ENCODE measurements at regions not wholly inside any gene's neighbourhood (a gene's known extent, or its start where the extent isn't known, plus 50 kb on each side); places are given as distances from the start of the nearest gene placed in this dataset.
"Not testable (repeated sequence)": the region's sequence is repeated elsewhere in the genome, so short reads cannot be mapped to it uniquely, and the experiment has no call there.

DNA sequence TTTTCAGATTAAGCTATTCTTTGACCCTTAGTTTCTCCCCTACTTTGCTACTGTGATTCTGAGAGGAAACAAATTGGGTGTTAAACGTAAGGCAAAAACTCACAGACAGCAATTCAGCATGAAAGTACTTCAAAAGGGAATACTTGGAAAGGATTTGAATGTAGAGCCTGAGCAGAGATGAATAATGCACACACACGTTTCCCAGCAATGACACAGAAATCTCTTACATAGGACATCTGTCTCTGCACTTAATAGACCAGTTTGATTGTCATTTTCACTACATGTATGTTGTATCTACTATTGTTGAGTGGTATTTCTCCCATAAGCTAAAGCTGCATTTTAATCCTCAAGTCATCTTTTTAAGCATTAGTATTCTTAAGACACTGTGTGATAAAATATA lies 166.1 kb upstream of the TEX13C start:
- CTCF ChIA-PET = no interaction called here
- ATAC-seq = no peak
- Mint-ChIP-seq H3K9me3 (ENCODE audit: low read depth) (no peaks in the 10 kb centered on the region), H3K27ac (no peak overlapping the region), H3K36me3 (no peaks in the 10 kb centered on the region), H3K4me1 (no peaks in the 10 kb centered on the region), H3K4me3 (no peak overlapping the region), H3K27me3 (no peaks in the 10 kb centered on the region)
- DNase-seq = no peak

DNA sequence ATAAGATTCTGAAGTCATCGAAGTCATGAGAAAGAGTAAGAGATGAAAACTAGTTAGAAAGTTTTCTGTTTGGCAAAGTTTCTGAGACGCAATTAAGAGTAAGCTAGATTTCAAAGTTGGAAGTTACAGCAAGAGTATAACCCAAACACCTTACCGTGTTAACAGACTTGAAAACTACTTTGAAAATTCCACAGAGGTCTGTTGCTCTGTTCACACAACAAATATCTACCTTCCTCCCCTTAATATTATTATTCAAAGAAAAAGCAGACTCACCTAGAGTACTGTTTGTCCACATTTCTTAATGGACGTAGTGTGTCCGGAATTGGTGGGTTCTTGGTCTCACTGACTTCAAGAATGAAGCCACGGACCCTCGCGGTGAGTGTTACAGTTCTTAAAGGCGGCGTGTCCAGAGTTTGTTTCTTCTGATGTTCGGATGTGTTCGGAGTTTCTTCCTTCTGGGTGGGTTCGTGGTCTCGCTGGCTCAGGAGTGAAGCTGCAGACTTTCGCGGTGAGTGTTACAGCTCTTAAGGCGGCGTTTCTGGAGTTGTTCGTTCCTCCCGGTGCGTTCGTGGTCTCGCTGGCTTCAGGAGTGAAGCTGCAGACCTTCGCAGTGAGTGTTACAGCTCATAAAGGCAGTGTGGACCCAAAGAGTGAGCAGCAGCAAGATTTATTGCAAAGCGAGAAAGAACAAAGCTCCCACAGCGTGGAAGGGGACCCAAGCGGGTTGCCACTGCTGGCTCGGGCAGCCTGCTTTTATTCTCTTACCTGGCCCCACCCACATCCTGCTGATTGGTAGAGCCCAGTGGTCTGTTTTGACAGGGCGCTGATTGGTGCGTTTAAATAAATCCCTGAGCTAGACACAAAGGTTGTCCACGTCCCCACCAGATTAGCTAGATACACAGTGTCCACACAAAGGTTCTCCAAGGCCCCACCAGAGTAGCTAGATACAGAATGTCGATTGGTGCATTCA lies 165.1 kb upstream of the TEX13C start:
- CTCF ChIA-PET; H3K4me1 Mint-ChIP-seq; ATAC-seq; H3K27me3 Mint-ChIP-seq; H3K36me3 Mint-ChIP-seq; H3K27ac Mint-ChIP-seq; H3K4me3 Mint-ChIP-seq; H3K9me3 Mint-ChIP-seq (ENCODE audit: low read depth); DNase-seq: not testable (repeated sequence)

DNA sequence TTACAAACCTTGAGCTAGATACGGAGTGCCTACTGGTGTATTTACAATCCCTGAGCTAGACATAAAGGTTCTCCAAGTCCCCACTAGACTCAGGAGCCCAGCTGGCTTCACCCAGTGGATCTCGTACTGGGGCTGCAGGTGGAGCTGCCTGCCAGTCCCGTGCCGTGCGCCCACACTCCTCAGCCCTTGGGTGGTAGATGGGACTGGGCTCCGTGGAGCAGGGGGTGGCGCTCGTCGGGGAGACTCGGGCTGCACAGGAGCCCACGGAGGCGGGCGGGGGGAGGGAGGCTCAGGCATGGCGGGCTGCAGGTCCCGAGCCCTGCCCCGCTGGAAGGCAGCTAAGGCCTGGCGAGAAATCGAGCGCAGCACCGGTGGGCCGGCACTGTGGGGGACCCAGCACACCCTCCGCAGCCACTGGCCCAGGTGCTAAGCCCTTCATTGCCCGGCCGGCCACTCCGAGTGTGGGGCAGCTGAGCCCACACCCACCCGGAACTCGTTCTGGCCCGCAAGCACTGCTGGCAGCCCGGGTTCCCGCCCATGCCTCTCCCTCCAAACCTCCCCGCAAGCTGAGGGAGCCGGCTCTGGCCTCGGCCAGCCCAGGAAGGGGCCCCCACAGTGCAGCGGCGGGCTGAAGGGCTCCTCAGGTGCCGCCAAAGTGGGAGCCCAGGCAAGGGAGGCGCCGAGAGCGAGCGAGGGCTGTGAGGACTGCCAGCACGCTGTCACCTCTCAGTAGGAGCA lies 164.2 kb upstream of the TEX13C start:
- H3K27me3 Mint-ChIP-seq; H3K36me3 Mint-ChIP-seq; H3K4me3 Mint-ChIP-seq; DNase-seq; H3K27ac Mint-ChIP-seq; H3K9me3 Mint-ChIP-seq (ENCODE audit: low read depth); CTCF ChIA-PET; H3K4me1 Mint-ChIP-seq; ATAC-seq: not testable (repeated sequence)

DNA sequence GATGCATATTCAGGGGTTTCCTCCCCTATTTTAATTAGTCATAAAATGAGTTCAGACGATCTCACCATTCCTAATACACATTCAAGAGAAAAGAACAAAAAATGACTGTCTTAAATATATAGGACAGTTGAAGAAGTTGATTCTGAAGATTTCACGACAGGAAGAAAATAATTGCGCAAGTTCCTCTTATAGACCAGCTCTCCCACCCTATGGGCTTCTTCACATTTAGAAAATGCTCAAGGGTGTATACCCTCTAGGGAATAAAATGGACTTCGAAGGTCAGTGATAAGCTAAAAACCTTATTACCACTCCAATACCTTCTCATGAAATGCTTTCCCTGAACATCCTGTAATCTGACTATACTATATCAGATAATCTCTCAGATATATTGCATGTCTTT lies 149.2 kb upstream of the TEX13C start:
- no peak for ATAC-seq
- Mint-ChIP-seq H3K4me1 (no peaks in the 10 kb centered on the region), H3K27me3 (no peaks in the 10 kb centered on the region), H3K4me3 (no peak overlapping the region), H3K36me3 (no peaks in the 10 kb centered on the region), H3K27ac (no peak overlapping the region), H3K9me3 (ENCODE audit: low read depth) (no peaks in the 10 kb centered on the region)
- no peak for DNase-seq
- CTCF ChIA-PET = no interaction called here

DNA sequence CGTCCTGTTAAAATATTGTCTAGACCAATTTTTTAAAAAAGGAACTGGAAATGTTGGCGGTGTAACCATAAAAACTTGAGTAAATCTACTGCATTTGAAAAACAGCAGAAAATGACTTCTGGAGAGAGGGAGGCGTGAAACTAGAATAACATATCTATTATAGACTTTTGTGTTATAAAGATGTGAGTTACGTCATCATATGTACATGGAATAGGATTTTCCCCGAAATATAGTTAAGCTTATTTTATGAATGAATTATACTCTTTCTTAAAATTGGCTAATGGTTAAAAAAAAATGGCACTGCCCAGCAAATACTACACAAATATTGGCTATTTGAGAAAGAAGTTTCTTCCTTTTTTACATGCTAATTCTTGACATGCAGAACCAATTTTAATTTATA lies 147.1 kb upstream of the TEX13C start:
- no peaks in the 10 kb centered on the region for H3K9me3 Mint-ChIP-seq (ENCODE audit: low read depth)
- no peaks in the 10 kb centered on the region for H3K4me1 Mint-ChIP-seq
- CTCF ChIA-PET = no interaction called here
- no peak for DNase-seq
- no peak overlapping the region for H3K27ac Mint-ChIP-seq
- no peak overlapping the region for H3K4me3 Mint-ChIP-seq
- no peaks in the 10 kb centered on the region for H3K27me3 Mint-ChIP-seq
- no peak for ATAC-seq
- no peaks in the 10 kb centered on the region for H3K36me3 Mint-ChIP-seq

DNA sequence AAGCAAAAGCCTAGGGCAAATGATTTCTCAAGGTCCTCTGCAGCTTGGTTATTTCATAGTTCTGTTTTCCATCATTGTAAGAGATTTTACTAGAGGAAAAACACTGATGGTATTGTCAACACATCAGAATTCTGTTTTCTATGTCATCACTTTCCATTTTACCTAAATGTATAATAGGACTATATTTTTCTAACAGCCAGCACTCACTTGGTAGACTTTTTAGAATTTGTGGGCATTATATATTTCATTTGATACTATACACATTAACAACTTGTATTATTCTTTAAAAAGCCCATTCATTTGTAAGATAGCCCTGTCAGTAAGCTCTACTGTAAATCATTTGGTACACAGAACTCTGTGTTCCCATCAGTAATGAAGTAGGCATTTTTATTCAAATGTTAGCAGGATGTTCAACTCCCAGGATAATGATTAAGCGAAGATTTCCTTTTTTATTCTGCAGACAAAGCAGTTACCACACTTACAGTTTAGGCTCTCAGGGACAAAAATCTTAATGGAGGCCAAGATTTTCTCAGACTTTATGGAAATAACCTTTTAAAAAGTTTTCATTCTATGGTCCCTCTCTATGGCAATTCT lies 143.6 kb upstream of the TEX13C start:
- Mint-ChIP-seq H3K9me3 (ENCODE audit: low read depth) (no peaks in the 10 kb centered on the region), H3K27me3 (no peaks in the 10 kb centered on the region), H3K4me3 (no peak overlapping the region), H3K4me1 (no peaks in the 10 kb centered on the region), H3K27ac (no peak overlapping the region), H3K36me3 (no peaks in the 10 kb centered on the region)
- CTCF ChIA-PET = no interaction called here
- ATAC-seq (no peak), DNase-seq (no peak)

DNA sequence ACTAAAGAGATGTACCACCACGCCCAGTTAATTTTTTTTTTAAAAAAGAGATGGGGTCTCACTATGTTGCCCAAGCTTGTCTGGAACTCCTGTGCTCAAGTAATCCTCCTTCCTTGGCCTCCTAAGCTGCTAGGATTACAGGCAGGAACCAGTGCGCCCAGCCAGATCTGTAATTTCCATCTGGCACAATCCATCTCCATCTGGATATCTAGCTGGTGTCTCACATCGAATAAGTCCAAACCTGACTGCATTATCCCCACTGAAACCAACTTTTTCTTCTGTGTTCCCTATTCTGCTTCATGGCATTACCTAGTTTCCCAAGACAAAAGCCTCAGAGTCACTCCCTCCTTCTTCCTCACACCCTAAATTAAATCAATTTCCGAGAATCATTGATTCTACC lies 125.8 kb upstream of the TEX13C start:
- Mint-ChIP-seq H3K27ac (no peak overlapping the region), H3K27me3 (peaks cover 10% of the 10 kb centered on the region), H3K4me1 (no peaks in the 10 kb centered on the region), H3K36me3 (no peaks in the 10 kb centered on the region), H3K9me3 (ENCODE audit: low read depth) (no peaks in the 10 kb centered on the region), H3K4me3 (no peak overlapping the region)
- CTCF ChIA-PET = no interaction called here
- no peak for DNase-seq
- no peak for ATAC-seq

DNA sequence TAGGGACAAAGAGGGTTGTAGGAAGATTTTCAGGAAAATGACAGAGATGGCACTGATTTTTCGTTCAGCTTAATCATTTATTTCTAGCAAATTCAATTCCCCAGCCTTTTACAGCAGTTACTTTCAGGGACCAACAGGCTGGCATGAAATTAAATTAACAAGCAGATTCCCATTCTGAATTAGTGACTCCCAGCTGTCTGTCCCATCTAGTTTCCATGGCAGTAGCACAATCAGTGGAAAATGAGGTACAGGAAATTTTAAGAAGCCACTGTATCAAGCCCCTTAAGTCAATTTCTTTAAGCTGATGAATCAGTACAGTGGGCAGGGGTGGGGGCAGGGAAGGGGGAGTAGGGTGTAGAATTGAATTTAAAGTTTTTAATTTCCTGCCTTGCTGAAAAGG lies 121.1 kb upstream of the TEX13C start:
- no peak for ATAC-seq

DNA sequence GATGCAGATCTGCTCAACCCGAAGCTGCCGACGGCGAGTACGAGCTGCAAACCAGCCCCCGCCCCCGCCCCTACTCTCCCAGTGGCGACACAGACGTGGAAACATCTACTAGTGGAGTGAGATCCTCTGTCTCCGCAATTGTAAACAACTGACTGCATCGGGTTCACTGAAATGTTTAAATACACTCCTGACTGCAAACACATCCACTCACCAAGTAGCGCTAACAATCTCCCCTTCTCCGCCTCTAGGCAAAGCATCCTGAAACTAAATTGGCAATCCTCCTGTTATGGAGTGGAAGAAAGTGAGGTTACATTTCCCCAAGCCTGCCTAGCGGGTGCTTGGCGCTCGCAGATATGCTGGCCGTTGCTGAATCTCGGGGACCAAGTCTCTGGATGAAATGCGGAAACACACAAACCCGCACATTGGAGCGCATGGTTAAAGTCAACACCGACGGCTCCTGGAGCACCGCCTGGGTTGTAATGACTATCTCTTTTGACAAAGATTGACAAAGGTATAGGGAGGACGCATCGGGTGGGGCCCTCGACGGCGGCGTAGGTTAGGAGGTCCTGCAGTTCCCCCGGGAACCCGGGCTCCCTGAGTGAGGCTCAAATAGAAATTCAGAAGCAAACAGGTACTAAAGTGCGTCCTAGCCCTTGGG lies 117.0 kb upstream of the TEX13C start:
- peaks cover 17% of the 10 kb centered on the region for H3K4me1 Mint-ChIP-seq
- DNase-seq = no peak
- no peak overlapping the region for H3K27ac Mint-ChIP-seq
- peak overlapping the region; percentile 25 for H3K4me3 Mint-ChIP-seq
- no peak for ATAC-seq
- H3K36me3 Mint-ChIP-seq = peaks cover 1% of the 10 kb centered on the region
- H3K9me3 Mint-ChIP-seq (ENCODE audit: low read depth) = no peaks in the 10 kb centered on the region
- CTCF ChIA-PET = no interaction called here
- peaks cover 45% of the 10 kb centered on the region for H3K27me3 Mint-ChIP-seq

More for the DNA sequence above, 121.1 kb upstream of the TEX13C start:
- no peaks in the 10 kb centered on the region for H3K9me3 Mint-ChIP-seq (ENCODE audit: low read depth)
- H3K4me3 Mint-ChIP-seq = no peak overlapping the region
- H3K27me3 Mint-ChIP-seq = peaks cover 28% of the 10 kb centered on the region
- peaks cover 7% of the 10 kb centered on the region for H3K4me1 Mint-ChIP-seq
- no peaks in the 10 kb centered on the region for H3K36me3 Mint-ChIP-seq
- CTCF ChIA-PET = no interaction called here
- no peak overlapping the region for H3K27ac Mint-ChIP-seq
- no peak for DNase-seq

DNA sequence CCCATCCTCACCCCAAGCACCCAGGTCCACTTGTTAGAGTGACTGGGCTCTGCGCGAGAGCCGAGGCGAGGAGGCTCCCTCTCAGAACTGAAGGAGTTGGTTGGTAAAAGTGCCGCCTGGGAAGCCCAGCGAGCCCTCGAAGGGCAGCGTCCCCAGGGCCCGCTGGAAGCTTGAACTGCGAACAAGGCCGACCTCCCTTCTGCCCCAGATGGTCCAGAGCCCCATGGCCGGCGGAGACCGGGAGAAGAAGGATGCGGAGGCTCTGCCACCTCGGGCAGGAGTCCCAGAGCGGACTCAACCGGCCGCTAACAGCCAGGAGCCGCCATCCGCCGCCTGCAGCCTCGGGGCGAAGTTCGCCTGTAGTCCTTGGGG lies 116.3 kb upstream of the TEX13C start:
- Mint-ChIP-seq H3K27ac (no peak overlapping the region), H3K36me3 (peaks cover 1% of the 10 kb centered on the region), H3K27me3 (peaks cover 43% of the 10 kb centered on the region), H3K4me1 (peaks cover 17% of the 10 kb centered on the region), H3K9me3 (ENCODE audit: low read depth) (no peaks in the 10 kb centered on the region), H3K4me3 (peak overlapping the region; percentile 24)
- no peak for DNase-seq
- CTCF ChIA-PET = no interaction called here
- ATAC-seq = no peak

DNA sequence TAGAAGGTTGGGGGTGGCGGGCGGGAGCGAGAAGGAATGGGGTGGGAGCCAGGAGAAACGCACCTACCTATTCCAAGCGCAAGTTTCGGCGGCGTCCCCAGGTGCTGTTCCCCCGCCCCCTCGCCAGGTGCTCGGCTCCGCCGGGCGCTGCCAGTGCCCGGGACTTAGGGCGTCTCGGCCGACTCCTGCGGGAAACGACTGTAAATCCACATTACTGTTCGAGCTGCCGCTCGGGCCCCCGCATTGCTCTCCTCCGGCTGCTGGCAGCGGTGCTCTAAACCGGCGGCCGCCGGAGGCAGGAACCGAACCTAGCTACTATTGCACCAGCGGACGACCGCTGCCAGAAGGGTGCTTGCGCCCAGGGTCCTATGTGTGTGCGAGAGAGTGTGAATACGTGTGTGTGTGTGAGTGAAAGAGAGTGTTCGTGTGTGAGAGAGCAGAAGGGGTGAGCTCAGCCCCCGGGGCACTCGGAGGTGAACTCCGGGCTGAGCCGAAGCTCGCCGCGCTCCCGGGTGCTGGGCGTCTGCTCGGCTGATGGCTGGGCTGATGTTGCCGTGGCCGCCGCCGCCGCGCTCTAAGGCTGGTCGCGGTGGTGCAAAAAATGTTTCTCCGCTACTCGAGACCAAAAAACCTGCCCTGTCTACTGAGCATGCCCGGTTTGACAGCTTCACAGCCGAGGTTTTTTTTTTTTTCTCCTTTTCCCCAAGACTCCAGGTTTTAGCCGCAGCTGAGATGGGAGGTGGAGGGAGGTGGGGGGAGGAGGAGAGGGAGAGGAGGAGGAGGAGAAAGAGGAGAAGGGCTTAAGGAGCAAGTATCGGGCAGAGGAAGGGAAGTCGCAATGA lies 115.7 kb upstream of the TEX13C start:
- peak; percentile 48 for ATAC-seq
- peaks cover 1% of the 10 kb centered on the region for H3K36me3 Mint-ChIP-seq
- no peak overlapping the region for H3K27ac Mint-ChIP-seq
- peaks cover 17% of the 10 kb centered on the region for H3K4me1 Mint-ChIP-seq
- H3K4me3 Mint-ChIP-seq = peak overlapping the region; percentile 71
- H3K27me3 Mint-ChIP-seq = peaks cover 41% of the 10 kb centered on the region
- no peaks in the 10 kb centered on the region for H3K9me3 Mint-ChIP-seq (ENCODE audit: low read depth)
- CTCF ChIA-PET = no interaction called here
- no peak for DNase-seq

DNA sequence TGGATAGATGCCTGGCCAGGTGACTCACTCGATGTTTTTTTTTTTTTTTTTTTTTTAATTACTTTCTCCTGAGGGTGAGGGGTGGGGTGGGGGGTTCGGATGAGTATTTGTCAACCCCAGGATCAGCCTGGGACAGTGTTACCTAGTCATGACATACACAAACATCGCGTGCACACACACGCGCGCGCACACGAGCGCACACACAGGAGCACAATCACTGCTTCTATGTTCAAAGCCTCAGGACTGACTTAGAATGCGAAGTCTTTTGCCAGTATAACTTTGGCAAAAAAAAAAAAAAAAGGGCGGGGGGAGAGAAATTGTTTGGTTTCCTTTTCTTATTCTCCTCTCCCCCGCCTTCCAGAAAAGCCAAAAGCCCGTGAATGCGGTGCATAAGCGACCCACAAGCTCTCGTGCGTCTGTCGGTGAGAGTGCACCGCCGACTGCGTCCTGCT lies 115.0 kb upstream of the TEX13C start:
- Mint-ChIP-seq H3K4me3 (peak overlapping the region; percentile 71), H3K4me1 (peaks cover 17% of the 10 kb centered on the region), H3K9me3 (ENCODE audit: low read depth) (no peaks in the 10 kb centered on the region), H3K27ac (no peak overlapping the region), H3K36me3 (peaks cover 1% of the 10 kb centered on the region), H3K27me3 (peaks cover 41% of the 10 kb centered on the region)
- DNase-seq (no peak), ATAC-seq (no peak)
- CTCF ChIA-PET = no interaction called here

Measured in activated CD8-positive, alpha-beta memory T cell treated with anti-CD3 and anti-CD28 coated beads, Interleukin-2, amount 10 ng/mL, durations not matched to agents 7 days and 5 days (primary cell).